ENCODE measurements at regions not wholly inside any gene's neighbourhood (a gene's known extent, or its start where the extent isn't known, plus 50 kb on each side); places are given as distances from the start of the nearest gene placed in this dataset.

DNA sequence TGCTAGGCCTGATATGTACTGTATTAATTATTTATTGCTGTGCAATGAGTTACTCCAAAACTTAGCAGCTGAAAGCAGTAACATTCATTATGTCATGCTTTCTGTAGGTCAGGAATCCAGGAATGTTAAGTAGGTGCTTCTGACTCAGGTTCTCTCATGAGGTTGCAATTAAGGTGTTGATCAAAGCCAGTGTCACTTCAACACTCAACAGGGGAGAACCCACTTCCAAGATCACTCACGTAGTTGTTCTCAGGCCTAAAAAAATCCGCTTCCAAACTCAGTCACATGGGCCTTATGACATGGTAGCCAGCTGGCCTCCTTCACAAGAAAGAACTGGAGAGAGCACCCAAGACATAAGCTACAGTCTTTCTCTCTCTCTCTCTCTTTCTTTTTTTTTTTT, 211.1 kb upstream of the NBEA start:
- TF ChIP-seq, protein P1, sequence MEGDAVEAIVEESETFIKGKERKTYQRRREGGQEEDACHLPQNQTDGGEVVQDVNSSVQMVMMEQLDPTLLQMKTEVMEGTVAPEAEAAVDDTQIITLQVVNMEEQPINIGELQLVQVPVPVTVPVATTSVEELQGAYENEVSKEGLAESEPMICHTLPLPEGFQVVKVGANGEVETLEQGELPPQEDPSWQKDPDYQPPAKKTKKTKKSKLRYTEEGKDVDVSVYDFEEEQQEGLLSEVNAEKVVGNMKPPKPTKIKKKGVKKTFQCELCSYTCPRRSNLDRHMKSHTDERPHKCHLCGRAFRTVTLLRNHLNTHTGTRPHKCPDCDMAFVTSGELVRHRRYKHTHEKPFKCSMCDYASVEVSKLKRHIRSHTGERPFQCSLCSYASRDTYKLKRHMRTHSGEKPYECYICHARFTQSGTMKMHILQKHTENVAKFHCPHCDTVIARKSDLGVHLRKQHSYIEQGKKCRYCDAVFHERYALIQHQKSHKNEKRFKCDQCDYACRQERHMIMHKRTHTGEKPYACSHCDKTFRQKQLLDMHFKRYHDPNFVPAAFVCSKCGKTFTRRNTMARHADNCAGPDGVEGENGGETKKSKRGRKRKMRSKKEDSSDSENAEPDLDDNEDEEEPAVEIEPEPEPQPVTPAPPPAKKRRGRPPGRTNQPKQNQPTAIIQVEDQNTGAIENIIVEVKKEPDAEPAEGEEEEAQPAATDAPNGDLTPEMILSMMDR (IDR thresholded peaks at IDR 0.05; ENCODE audit: borderline replicate concordance, extremely low read depth, low read length, poor library complexity, severe bottlenecking) = no peak
- no peak for TF ChIP-seq EZH2 (IDR thresholded peaks at IDR 0.05; ENCODE audit: borderline replicate concordance, low read depth, low read length, severe bottlenecking)

All from DND-41 (cell line).